ENCODE measurements at regions not wholly inside any gene's neighbourhood (a gene's known extent, or its start where the extent isn't known, plus 50 kb on each side); places are given as distances from the start of the nearest gene placed in this dataset.
"Not testable (repeated sequence)": the region's sequence is repeated elsewhere in the genome, so short reads cannot be mapped to it uniquely, and the experiment has no call there.

GRCh38 chr7:69232445-69233376 is 365.6 kb upstream of the AUTS2 start:
- no peak for DNase-seq (ENCODE audit: low spot score)

GRCh38 chr7:69237541-69237940 is 360.7 kb upstream of the AUTS2 start:
- no peak for DNase-seq (ENCODE audit: low spot score)

- no peak for DNase-seq (ENCODE audit: low spot score)
Observed at GRCh38 chr7:69243016-69243415, 355.3 kb upstream of the AUTS2 start.

GRCh38 chr7:69244701-69245100 is 353.6 kb upstream of the AUTS2 start:
- DNase-seq (ENCODE audit: low spot score): no peak

GRCh38 chr7:69245646-69246045 is 352.6 kb upstream of the AUTS2 start:
- DNase-seq (ENCODE audit: low spot score): peak; percentile 70

- peak; percentile 26 for DNase-seq (ENCODE audit: low spot score)
Observed at GRCh38 chr7:69246758-69247157, 351.5 kb upstream of the AUTS2 start.

- not testable (repeated sequence) for DNase-seq (ENCODE audit: low spot score)
Observed at GRCh38 chr7:69248382-69248828, 349.9 kb upstream of the AUTS2 start.

- DNase-seq (ENCODE audit: low spot score): no peak
Observed at GRCh38 chr7:69250958-69251357, 347.3 kb upstream of the AUTS2 start.

GRCh38 chr7:69254643-69255042 is 343.6 kb upstream of the AUTS2 start:
- DNase-seq (ENCODE audit: low spot score): no peak

GRCh38 chr7:69256634-69257081 is 341.6 kb upstream of the AUTS2 start:
- DNase-seq (ENCODE audit: low spot score): no peak

- no peak for DNase-seq (ENCODE audit: low spot score)
Observed at GRCh38 chr7:69257592-69257991, 340.7 kb upstream of the AUTS2 start.

- no peak for DNase-seq (ENCODE audit: low spot score)
Observed at GRCh38 chr7:69259445-69259844, 338.8 kb upstream of the AUTS2 start.

- DNase-seq (ENCODE audit: low spot score): no peak
Observed at GRCh38 chr7:69260023-69260422, 338.3 kb upstream of the AUTS2 start.

GRCh38 chr7:69263550-69263949 is 334.7 kb upstream of the AUTS2 start:
- DNase-seq (ENCODE audit: low spot score): no peak

- no peak for DNase-seq (ENCODE audit: low spot score)
Observed at GRCh38 chr7:69269806-69270205, 328.5 kb upstream of the AUTS2 start.

- no peak for DNase-seq (ENCODE audit: low spot score)
Observed at GRCh38 chr7:69272101-69272500, 326.2 kb upstream of the AUTS2 start.

GRCh38 chr7:69276011-69276729 is 322.1 kb upstream of the AUTS2 start:
- DNase-seq (ENCODE audit: low spot score): peak; percentile 54

GRCh38 chr7:69277366-69277765 is 320.9 kb upstream of the AUTS2 start:
- DNase-seq (ENCODE audit: low spot score): no peak

- DNase-seq (ENCODE audit: low spot score): no peak
Observed at GRCh38 chr7:69282946-69283345, 315.3 kb upstream of the AUTS2 start.

GRCh38 chr7:69283421-69283820 is 314.9 kb upstream of the AUTS2 start:
- no peak for DNase-seq (ENCODE audit: low spot score)

GRCh38 chr7:69285854-69286253 is 312.4 kb upstream of the AUTS2 start:
- DNase-seq (ENCODE audit: low spot score): no peak

- no peak for DNase-seq (ENCODE audit: low spot score)
Observed at GRCh38 chr7:69295977-69296376, 302.3 kb upstream of the AUTS2 start.

- no peak for DNase-seq (ENCODE audit: low spot score)
Observed at GRCh38 chr7:69301253-69301652, 297.0 kb upstream of the AUTS2 start.

All from A172 (cell line).